K562 (cell line): ENCODE measurements at regions not wholly inside any gene's neighbourhood (a gene's known extent, or its start where the extent isn't known, plus 50 kb on each side); places are given as distances from the start of the nearest gene placed in this dataset.
A peak's percentile ranks its signal among the peaks of the same experiment; 100 is the strongest.

Experiments
- ATAC-seq: fragments of 200-7000 bp; cut with Tn5 transposase; 3 replicates; pipeline ENCODE4 v1.9.1; 2020; ENCODE audit warnings: moderate library complexity
- BruUV-seq: library from RNA; stranded (reverse); fragments of 400-500 nt; replicated peaks from 2 replicates; lab custom pipeline; 2021; lab: Mats Ljungman, UMichigan
- CTCF ChIA-PET: fragments of 300-600 bp; formaldehyde crosslinking; extraction: SDS; loops from one replicate; lab custom pipeline; 2021; ENCODE audit warnings: low intra/inter-chr PET ratio; lab: Yijun Ruan, JAX
- POLR2A ChIA-PET: fragments of 300-600, 350-650 bp; sonication (Branson Sonifier 250); formaldehyde crosslinking; extraction: SDS; loops from one replicate; lab custom pipeline; 2021; ENCODE audit warnings: antibody characterized with exemption, inconsistent platforms; lab: Yijun Ruan, JAX
- DNase-seq, 4 experiments: peaks; one replicate each; pipeline versions ENCODE4 v3.0.0 to v3.0.0-alpha.2; 2011 to 2018; ENCODE audit warnings: low spot score in 3 of 4, mixed read lengths in 3 of 4; ENCODE audit errors: extremely low read depth in 1 of 4
- FAIRE-seq: peaks from 2 replicates; lab custom pipeline; 2011; peaks lifted over from hg19 to GRCh38; lab: Jason Lieb, UNC
- H2AFZ ChIP-seq: 2 replicates; pipeline ENCODE4 v1.6.0; 2011; ENCODE audit warnings: low read depth, low read length, control low read depth, inconsistent platforms
- H3K27ac ChIP-seq: fragments of 200-600 bp; 3 replicates; pipeline ENCODE4 v1.8.0; 2011; ENCODE audit warnings: low read depth, mild to moderate bottlenecking, control low read depth, inconsistent platforms, low read length, moderate library complexity, mixed read lengths; ENCODE audit errors: extremely low read depth
- H3K27me3 ChIP-seq, 2 experiments: fragments of 300-600 bp in 1 of 2; 2 replicates in 1 of 2; 3 replicates in 1 of 2; pipeline versions ENCODE4 v1.6.0 to v1.8.0; 2011; ENCODE audit warnings: inconsistent platforms in 2 of 2, low read length in 2 of 2, mild to moderate bottlenecking in 1 of 2, mixed read lengths in 1 of 2, moderate library complexity in 1 of 2; ENCODE audit not compliant: control insufficient read depth in 2 of 2, insufficient read depth in 2 of 2
- H3K36me3 ChIP-seq: fragments of 300-600 bp; 3 replicates; pipeline ENCODE4 v1.8.0; 2011; ENCODE audit warnings: mild to moderate bottlenecking, low read length, inconsistent platforms; ENCODE audit not compliant: control insufficient read depth, insufficient read depth
- H3K4me1 ChIP-seq, 2 experiments: fragments of 200-600 bp in 1 of 2; replicated peaks in 1 of 2; 2 replicates in 1 of 2; 3 replicates in 1 of 2; pipeline versions ENCODE4 v1.5.1 to v1.8.0; 2011; ENCODE audit warnings: inconsistent platforms in 2 of 2, low read length in 2 of 2, mild to moderate bottlenecking in 1 of 2, mixed read lengths in 1 of 2, moderate library complexity in 1 of 2; ENCODE audit not compliant: control insufficient read depth in 2 of 2, insufficient read depth in 2 of 2
- H3K4me2 ChIP-seq: 2 replicates; pipeline ENCODE4 v1.6.1; 2011; ENCODE audit warnings: low read length, control low read depth, inconsistent platforms, mixed read lengths; ENCODE audit not compliant: insufficient read depth
- H3K4me3 ChIP-seq: fragments of 200-600 bp; sonication (generic), shearing (Covaris generic); 2 replicates; pipeline ENCODE4 v1.5.1; 2016; ENCODE audit warnings: control low read depth, inconsistent platforms
- H3K79me2 ChIP-seq: fragments of 200-600 bp; 3 replicates; pipeline ENCODE4 v1.8.0; 2011; ENCODE audit warnings: low read length, inconsistent platforms; ENCODE audit not compliant: control insufficient read depth, insufficient read depth
- H3K9ac ChIP-seq, 2 experiments: 2 replicates each; pipeline versions ENCODE4 v1.6.0 to v1.6.1; 2011; ENCODE audit warnings: low read depth in 2 of 2, low read length in 2 of 2, control low read depth in 1 of 2, inconsistent platforms in 1 of 2, mild to moderate bottlenecking in 1 of 2, mixed read lengths in 1 of 2; ENCODE audit not compliant: insufficient read depth in 1 of 2
- H3K9me1 ChIP-seq: one replicate; pipeline ENCODE4 v1.6.0; 2011; ENCODE audit warnings: inconsistent platforms, mild to moderate bottlenecking, low read length, moderate library complexity; ENCODE audit not compliant: control insufficient read depth, insufficient read depth
- H3K9me3 ChIP-seq: replicated peaks from 2 replicates; pipeline ENCODE4 v1.5.1; 2011; ENCODE audit warnings: low read depth, low read length, inconsistent platforms; ENCODE audit not compliant: control insufficient read depth, insufficient read depth
- H4K20me1 ChIP-seq: replicated peaks from 2 replicates; pipeline ENCODE4 v1.6.1; 2011; ENCODE audit warnings: low read length, inconsistent platforms, mixed read lengths; ENCODE audit not compliant: control insufficient read depth, insufficient read depth
- BCOR ChIP-seq: fragments of 450-650 bp; IDR thresholded peaks from 2 replicates; pipeline ENCODE4 v1.6.1; 2016
- NEUROD1 ChIP-seq: fragments of 150-350 bp; IDR thresholded peaks from 2 replicates; pipeline ENCODE4 v1.6.1; 2014; ENCODE audit warnings: borderline replicate concordance, low read length, low read depth; ENCODE audit not compliant: partially characterized antibody
- PHF20 ChIP-seq: fragments of 450-650 bp; IDR thresholded peaks from 2 replicates; pipeline ENCODE4 v1.6.1; 2018; ENCODE audit not compliant: partially characterized antibody
- RBM39 ChIP-seq: fragments of 200-400 bp; formaldehyde crosslinking; optimal IDR thresholded peaks from 2 replicates; pipeline ENCODE3; 2018; ENCODE audit warnings: low read depth, low read length
- SIX5 ChIP-seq, 2 experiments: IDR thresholded peaks; 2 replicates each; pipeline ENCODE4 v1.6.1; 2011; ENCODE audit warnings: low read length in 2 of 2, borderline replicate concordance in 1 of 2, low read depth in 1 of 2, mild to moderate bottlenecking in 1 of 2, moderate library complexity in 1 of 2; ENCODE audit not compliant: insufficient read depth in 1 of 2
- SREBF1 ChIP-seq: fragments of 150-350 bp; IDR thresholded peaks from 2 replicates; pipeline ENCODE4 v1.6.1; 2014; ENCODE audit warnings: antibody characterized with exemption, low read depth, low read length, borderline replicate concordance
- TBP ChIP-seq: optimal IDR thresholded peaks from 2 replicates; pipeline ENCODE3; 2011; ENCODE audit warnings: low read depth, low read length, improper control_type of control experiment
- ZNF316 ChIP-seq: fragments of 450-650 bp; IDR thresholded peaks from 2 replicates; pipeline ENCODE4 v1.6.1; 2016
- ZNF347 ChIP-seq: fragments of 450-650 bp; formaldehyde crosslinking; IDR thresholded peaks from 2 replicates; pipeline ENCODE4 v1.4.0; 2020; ENCODE audit warnings: low read depth, mild to moderate bottlenecking, moderate library complexity
- WGBS: fragments of 100-300 bp; shearing (Covaris generic); methylation state at CpG from one replicate; pipeline ENCODE4 v1.1.6; 2016; ENCODE audit warnings: low coverage, mixed read lengths; ENCODE audit not compliant: insufficient coverage; ENCODE audit errors: missing lambda C conversion rate; 5-methylcytosine and 5-hydroxymethylcytosine counted together
- in situ Hi-C: fragments of 300-500 bp; cut with MboI; formaldehyde crosslinking; loops from 4 replicates; pipeline ENCODE4 v1.15.0; 2018; ENCODE audit warnings: inconsistent platforms, mixed read lengths
- intact Hi-C: fragments of 100-400 bp; cut with micrococcal nuclease; formaldehyde crosslinking; loops from 2 replicates; pipeline ENCODE4 v1.14.2; 2022

DNA sequence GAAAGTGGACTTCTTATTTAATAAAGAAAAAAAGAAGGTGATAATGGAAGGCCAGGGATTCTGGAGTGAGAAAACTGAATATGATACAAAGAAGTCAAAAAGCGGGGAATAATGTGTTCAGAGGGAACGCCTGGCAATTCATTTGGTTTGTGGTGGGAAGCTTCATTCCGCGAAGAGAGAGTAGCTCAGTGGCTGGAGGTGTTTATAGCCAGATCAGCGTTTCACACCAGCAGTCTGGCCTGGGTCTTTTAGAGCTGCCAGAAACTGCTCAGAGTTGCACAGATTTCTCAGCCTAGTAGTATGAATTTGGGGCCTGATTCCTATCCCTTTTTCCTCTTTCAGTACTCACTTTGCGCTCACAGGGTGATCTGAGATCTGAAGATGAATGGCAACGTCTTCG, 67.8 kb upstream of the IPO9 start:
- no peak for ATAC-seq
- no TSS peak for BruUV-seq
- TF ChIP-seq ZNF316 = peak; percentile 35; the same call in 1 of the 2 replicates
- no peak for TF ChIP-seq PHF20
- no peak for TF ChIP-seq ZNF347 (CRISPR knock-in tag)
- no peak for TF ChIP-seq SIX5 (IDR thresholded peaks at IDR 0.05; ENCODE audit: borderline replicate concordance in 1 of 2, insufficient read depth in 1 of 2, low read depth in 1 of 2, low read length in 2 of 2)
- H3K4me3 ChIP-seq = no peak overlapping the region
- no peaks in the 10 kb centered on the region for H3K9me1 ChIP-seq
- no peak overlapping the region for H3K27ac ChIP-seq
- no peak for DNase-seq
- POLR2A ChIA-PET = interaction anchor here (0.8 to 1.7 kb wide), 3 partner anchors 13 to 32 kb away, joined by 3 to 4 read pairs (median 3); no protein-coding TSS in a partner anchor
- no peak overlapping the region for H3K4me2 ChIP-seq
- no peak for FAIRE-seq
- no peak overlapping the region for H2AFZ ChIP-seq
- CTCF ChIA-PET = no interaction called here
- H3K36me3 ChIP-seq = no peaks in the 10 kb centered on the region
- H3K9ac ChIP-seq = no peak overlapping the region
- H3K9me3 ChIP-seq = no peaks in the 10 kb centered on the region
- 35% methylated on average over 8 of the region's 8 CpGs for WGBS
- in situ Hi-C loops = no loop called here
- peaks cover 4 to 7% of the 10 kb centered on the region in 2 experiments; a peak in 2 of 5 replicates for H3K27me3 ChIP-seq
- H3K4me1 ChIP-seq = no peaks in the 10 kb centered on the region; a peak in 1 of 5 replicates
- no peaks in the 10 kb centered on the region for H3K79me2 ChIP-seq
- intact Hi-C loops = no loop called here
- H4K20me1 ChIP-seq = 0 out of 2 replicates have a peak, but pooled peaks cover 4% of the 10 kb centered on the region

DNA sequence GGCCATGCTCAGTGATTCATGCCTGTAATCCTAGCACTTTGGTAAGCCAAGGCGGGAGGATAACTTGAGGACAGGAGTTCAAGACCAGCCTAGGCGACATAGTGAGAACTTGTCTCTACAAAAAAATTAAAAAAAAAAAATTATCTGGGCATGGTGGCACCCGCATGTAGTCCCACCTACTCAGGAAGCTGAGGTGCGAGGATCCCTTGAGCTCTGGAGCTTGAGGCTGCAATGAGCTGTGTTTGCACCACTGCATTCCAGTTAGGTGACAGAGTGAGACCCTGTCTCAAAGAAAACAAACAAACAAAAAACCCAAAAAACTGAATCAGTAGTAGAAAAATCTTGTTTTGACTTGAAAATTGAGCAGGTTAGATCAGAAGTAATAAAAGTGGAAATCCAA, 67.1 kb upstream of the IPO9 start:
- Histone ChIP-seq H2AFZ (no peak overlapping the region), H3K27me3 (peaks cover 3 to 7% of the 10 kb centered on the region in 2 experiments; a peak in 2 of 5 replicates), H3K9me1 (no peaks in the 10 kb centered on the region), H4K20me1 (0 out of 2 replicates have a peak, but pooled peaks cover 4% of the 10 kb centered on the region), H3K9ac (no peak overlapping the region), H3K27ac (no peak overlapping the region), H3K4me1 (no peaks in the 10 kb centered on the region; a peak in 1 of 5 replicates), H3K36me3 (no peaks in the 10 kb centered on the region), H3K4me2 (no peak overlapping the region), H3K4me3 (no peak overlapping the region), H3K9me3 (no peaks in the 10 kb centered on the region), H3K79me2 (no peaks in the 10 kb centered on the region)
- intact Hi-C loops = no loop called here
- WGBS = 45% methylated on average over 4 of the region's 4 CpGs
- POLR2A ChIA-PET = interaction anchor here (1.7 kb wide), 1 partner anchor 33 kb away, joined by 3 read pairs; no protein-coding TSS in a partner anchor
- in situ Hi-C loops = no loop called here
- ATAC-seq (no peak), DNase-seq (no peak), FAIRE-seq (no peak)
- CTCF ChIA-PET = no interaction called here
- no TSS peak for BruUV-seq
- TF ChIP-seq NEUROD1 (no peak), BCOR (no peak), TBP (no peak), SREBF1 (no peak), RBM39 (no peak)
